Nephron (organoid): ENCODE measurements at regions not wholly inside any gene's neighbourhood (a gene's known extent, or its start where the extent isn't known, plus 50 kb on each side); places are given as distances from the start of the nearest gene placed in this dataset.

ENCODE experiments used
- H3K27ac Mint-ChIP-seq, 3 experiments: 2 replicates each; pipeline ENCODE4 v1.8.0; 2020; ENCODE audit warnings: mixed read lengths in 3 of 3, mild to moderate bottlenecking in 2 of 3, moderate library complexity in 1 of 3
- H3K27me3 Mint-ChIP-seq: 2 replicates; pipeline ENCODE4 v1.8.0; 2021; ENCODE audit warnings: low read depth, mild to moderate bottlenecking, moderate library complexity, mixed read lengths
- H3K36me3 Mint-ChIP-seq: 2 replicates; pipeline ENCODE4 v1.8.0; 2020; ENCODE audit warnings: low read depth, mixed read lengths
- H3K4me1 Mint-ChIP-seq: 2 replicates; pipeline ENCODE4 v1.8.0; 2020; ENCODE audit warnings: mixed read lengths
- H3K4me3 Mint-ChIP-seq, 3 experiments: 2 replicates each; pipeline ENCODE4 v1.8.0; 2020; ENCODE audit warnings: mild to moderate bottlenecking in 3 of 3, mixed read lengths in 3 of 3, moderate library complexity in 2 of 3
- H3K9me3 Mint-ChIP-seq: 2 replicates; pipeline ENCODE4 v1.8.0; 2020; ENCODE audit warnings: mixed read lengths
- CTCF ChIP-seq, 3 experiments: fragments of 200-600 bp; sonication (generic); IDR thresholded peaks; one replicate each; pipeline ENCODE4 v1.5.0; 2021; ENCODE audit warnings: antibody characterized with exemption in 3 of 3; ENCODE audit not compliant: unreplicated experiment in 3 of 3

DNA sequence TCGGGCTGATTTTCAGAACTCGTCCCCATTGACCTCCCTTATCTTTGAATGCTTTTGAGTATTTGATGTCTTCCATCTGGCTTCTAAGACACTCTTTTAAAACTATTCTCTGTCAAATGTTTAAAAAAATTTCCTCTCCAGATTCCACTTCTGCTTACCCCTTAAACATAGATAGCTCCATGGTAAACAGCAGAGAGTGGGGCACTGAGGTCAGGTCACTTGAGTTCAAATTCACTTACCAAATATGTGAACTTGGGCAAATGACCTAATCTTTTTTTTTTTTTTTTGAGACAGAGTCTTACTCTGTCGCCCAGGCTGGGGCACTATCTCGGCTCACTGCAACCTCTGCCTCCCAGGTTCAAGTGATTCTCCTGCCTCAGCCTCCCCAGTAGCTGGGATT lies 126.8 kb upstream of the CPSF6 start:
- Mint-ChIP-seq H3K27me3 (peaks cover 4% of the 10 kb centered on the region), H3K9me3 (peaks cover 3% of the 10 kb centered on the region), H3K36me3 (no peaks in the 10 kb centered on the region), H3K4me1 (peaks cover 16% of the 10 kb centered on the region), H3K27ac (no peak overlapping the region), H3K4me3 (no peak overlapping the region)
- TF ChIP-seq CTCF (IDR thresholded peaks at IDR 0.05; ENCODE audit: unreplicated experiment in 3 of 3), result no peak

- Mint-ChIP-seq H3K36me3 (no peaks in the 10 kb centered on the region), H3K27ac (no peak overlapping the region), H3K4me1 (peaks cover 1% of the 10 kb centered on the region), H3K4me3 (no peak overlapping the region), H3K27me3 (no peaks in the 10 kb centered on the region), H3K9me3 (no peaks in the 10 kb centered on the region)
- TF ChIP-seq CTCF (IDR thresholded peaks at IDR 0.05; ENCODE audit: unreplicated experiment in 3 of 3), result no peak
These were observed 124.3 kb upstream of the CPSF6 start for GRCh38 chr12:69115099-69115498.

DNA sequence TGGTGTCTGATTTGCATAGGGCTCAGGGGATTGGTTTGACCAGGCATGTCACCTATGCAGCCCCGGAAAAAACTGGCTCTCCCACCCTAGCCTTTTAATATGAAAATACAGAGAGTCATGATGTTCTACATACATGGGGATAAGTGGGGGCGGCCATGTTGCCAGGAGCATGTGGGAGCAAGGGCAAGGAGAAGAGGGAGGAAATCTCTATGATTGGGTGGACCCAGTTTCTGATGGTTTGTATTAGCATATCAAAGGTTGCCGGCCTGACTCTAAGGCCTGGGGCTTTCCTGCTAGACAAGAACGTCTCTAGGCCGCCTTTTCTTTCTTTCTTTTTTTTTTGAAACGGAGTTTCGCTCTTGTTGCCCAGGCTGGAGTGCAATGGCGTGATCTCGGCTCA lies 123.4 kb upstream of the CPSF6 start:
- no peaks in the 10 kb centered on the region for H3K27me3 Mint-ChIP-seq
- H3K27ac Mint-ChIP-seq, result no peak overlapping the region
- H3K36me3 Mint-ChIP-seq, result no peaks in the 10 kb centered on the region
- H3K9me3 Mint-ChIP-seq, result no peaks in the 10 kb centered on the region
- TF ChIP-seq CTCF (IDR thresholded peaks at IDR 0.05; ENCODE audit: unreplicated experiment in 3 of 3), result no peak
- H3K4me3 Mint-ChIP-seq, result no peak overlapping the region
- H3K4me1 Mint-ChIP-seq, result no peaks in the 10 kb centered on the region

GRCh38 chr12:69117566-69118266 lies 121.7 kb upstream of the CPSF6 start:
- Mint-ChIP-seq H3K27ac (no peak overlapping the region), H3K36me3 (no peaks in the 10 kb centered on the region), H3K9me3 (no peaks in the 10 kb centered on the region), H3K4me1 (no peaks in the 10 kb centered on the region), H3K27me3 (no peaks in the 10 kb centered on the region), H3K4me3 (no peak overlapping the region)
- TF ChIP-seq CTCF (IDR thresholded peaks at IDR 0.05; ENCODE audit: unreplicated experiment in 3 of 3), result no peak

GRCh38 chr12:69118516-69118915 lies 120.9 kb upstream of the CPSF6 start:
- peaks cover 6% of the 10 kb centered on the region for H3K27me3 Mint-ChIP-seq
- TF ChIP-seq CTCF (IDR thresholded peaks at IDR 0.05; ENCODE audit: unreplicated experiment in 3 of 3), result no peak
- no peaks in the 10 kb centered on the region for H3K9me3 Mint-ChIP-seq
- H3K4me3 Mint-ChIP-seq, result no peak overlapping the region
- H3K4me1 Mint-ChIP-seq, result no peaks in the 10 kb centered on the region
- no peak overlapping the region for H3K27ac Mint-ChIP-seq
- H3K36me3 Mint-ChIP-seq, result no peaks in the 10 kb centered on the region

DNA sequence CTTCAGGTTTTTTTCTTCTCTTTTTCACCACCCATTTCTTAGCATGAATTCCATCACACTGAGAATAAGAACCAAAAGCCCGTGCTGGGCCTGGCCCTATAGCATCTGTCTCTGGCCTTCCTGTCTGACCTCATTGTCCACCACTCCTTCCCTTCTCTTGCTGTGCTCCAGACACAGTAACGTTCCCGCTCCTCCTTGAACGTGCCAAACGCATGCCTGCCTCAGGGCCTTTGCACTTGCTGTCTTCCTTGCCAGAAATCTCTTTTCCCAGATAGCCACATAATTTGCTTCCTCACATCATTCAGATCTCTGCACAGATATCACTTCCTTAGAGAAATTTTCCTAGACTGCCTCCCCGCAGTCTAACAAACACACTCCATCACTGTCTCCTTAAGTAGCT lies 119.6 kb upstream of the CPSF6 start:
- Mint-ChIP-seq H3K27ac (no peak overlapping the region), H3K36me3 (no peaks in the 10 kb centered on the region), H3K27me3 (peaks cover 6% of the 10 kb centered on the region), H3K4me3 (no peak overlapping the region), H3K9me3 (no peaks in the 10 kb centered on the region), H3K4me1 (peaks cover 12% of the 10 kb centered on the region)
- no peak for TF ChIP-seq CTCF (IDR thresholded peaks at IDR 0.05; ENCODE audit: unreplicated experiment in 3 of 3)
